Stimulated activated CD8-positive, alpha-beta memory T cell treated with anti-CD3 and anti-CD28 coated beads, Interleukin-7, amount 100 ng/mL, for 1 hour (primary cell): ENCODE measurements at regions not wholly inside any gene's neighbourhood (a gene's known extent, or its start where the extent isn't known, plus 50 kb on each side); places are given as distances from the start of the nearest gene placed in this dataset.
"Not testable (repeated sequence)": the region's sequence is repeated elsewhere in the genome, so short reads cannot be mapped to it uniquely, and the experiment has no call there.

Experiments used
- DNase-seq, 2 donors: peaks; one replicate each; pipeline ENCODE4 v3.0.0-alpha.2; 2020; ENCODE audit warnings: low read depth in 2 of 2

- DNase-seq = not testable (repeated sequence)
These were observed 1609.3 kb downstream of the SPATA31A7 start for GRCh38 chr9:62798884-62799850.

GRCh38 chr9:62799851-62800371, 1610.1 kb downstream of the SPATA31A7 start:
- DNase-seq = not testable (repeated sequence)

- DNase-seq = not testable (repeated sequence)
These were observed 1610.9 kb downstream of the SPATA31A7 start for GRCh38 chr9:62800451-62801371.

- DNase-seq = not testable (repeated sequence)
These were observed 1611.6 kb downstream of the SPATA31A7 start for GRCh38 chr9:62801372-62801811.

- peak in 1 of 2 donors; percentile 61 for DNase-seq
These were observed 1612.3 kb downstream of the SPATA31A7 start for GRCh38 chr9:62801961-62802718.

- DNase-seq = not testable (repeated sequence)
These were observed 1612.9 kb downstream of the SPATA31A7 start for GRCh38 chr9:62802719-62803079.

GRCh38 chr9:62803099-62803498, 1613.3 kb downstream of the SPATA31A7 start:
- not testable (repeated sequence) for DNase-seq

- DNase-seq = not testable (repeated sequence)
These were observed 1614.5 kb downstream of the SPATA31A7 start for GRCh38 chr9:62804314-62804713.

- not testable (repeated sequence) for DNase-seq
These were observed 1617.6 kb downstream of the SPATA31A7 start for GRCh38 chr9:62807424-62807823.

- not testable (repeated sequence) for DNase-seq
These were observed 1618.2 kb downstream of the SPATA31A7 start for GRCh38 chr9:62808081-62808480.

GRCh38 chr9:62810318-62810717, 1620.5 kb downstream of the SPATA31A7 start:
- not testable (repeated sequence) for DNase-seq

GRCh38 chr9:62810811-62811315, 1621.0 kb downstream of the SPATA31A7 start:
- DNase-seq = not testable (repeated sequence)

- not testable (repeated sequence) for DNase-seq
These were observed 1625.6 kb downstream of the SPATA31A7 start for GRCh38 chr9:62815436-62815835.

- DNase-seq = not testable (repeated sequence)
These were observed 1626.5 kb downstream of the SPATA31A7 start for GRCh38 chr9:62816331-62816730.

GRCh38 chr9:62817214-62817613, 1627.4 kb downstream of the SPATA31A7 start:
- DNase-seq = not testable (repeated sequence)

GRCh38 chr9:62822185-62822584, 1632.3 kb downstream of the SPATA31A7 start:
- not testable (repeated sequence) for DNase-seq

GRCh38 chr9:62827957-62828907, 1638.4 kb downstream of the SPATA31A7 start:
- not testable (repeated sequence) for DNase-seq

- DNase-seq = not testable (repeated sequence)
These were observed 1641.1 kb downstream of the SPATA31A7 start for GRCh38 chr9:62830829-62831459.
